Keratinocyte (primary cell): ENCODE measurements at regions not wholly inside any gene's neighbourhood (a gene's known extent, or its start where the extent isn't known, plus 50 kb on each side); places are given as distances from the start of the nearest gene placed in this dataset.
"Not testable (repeated sequence)": the region's sequence is repeated elsewhere in the genome, so short reads cannot be mapped to it uniquely, and the experiment has no call there.

Source experiments
- DNase-seq: peaks from one replicate; pipeline ENCODE4 v3.0.0-alpha.2; 2011; ENCODE audit warnings: low read depth, missing footprints, low spot score
- FAIRE-seq: peaks from 2 replicates; lab custom pipeline; 2011; peaks lifted over from hg19 to GRCh38; lab: Jason Lieb, UNC
- H2AFZ ChIP-seq: 2 replicates; pipeline ENCODE4 v1.6.0; 2012; ENCODE audit warnings: low read length, control low read depth, inconsistent platforms; ENCODE audit not compliant: control insufficient read depth
- H3K27ac ChIP-seq: 2 replicates; pipeline ENCODE4 v1.5.1; 2011; ENCODE audit warnings: low read length; ENCODE audit not compliant: control insufficient read depth, insufficient read depth
- H3K27me3 ChIP-seq: 3 replicates; pipeline ENCODE4 v1.6.0; 2011; ENCODE audit warnings: low read length; ENCODE audit not compliant: control insufficient read depth, insufficient read depth; ENCODE audit errors: extremely low read depth
- H3K36me3 ChIP-seq, 2 experiments: 2 replicates in 1 of 2; 3 replicates in 1 of 2; pipeline ENCODE4 v1.5.1; 2011; ENCODE audit warnings: low read length in 2 of 2, mild to moderate bottlenecking in 1 of 2; ENCODE audit not compliant: control insufficient read depth in 2 of 2, insufficient read depth in 2 of 2; ENCODE audit errors: extremely low read depth in 1 of 2
- H3K4me1 ChIP-seq: 3 replicates; pipeline ENCODE4 v1.5.1; 2011; ENCODE audit warnings: low read length; ENCODE audit not compliant: control insufficient read depth, insufficient read depth; ENCODE audit errors: extremely low read depth
- H3K4me2 ChIP-seq: 3 replicates; pipeline ENCODE4 v1.6.0; 2011; ENCODE audit warnings: low read depth, low read length; ENCODE audit not compliant: control insufficient read depth, insufficient read depth; ENCODE audit errors: extremely low read depth
- H3K4me3 ChIP-seq, 3 experiments: fragments of 200-600 bp in 1 of 3; sonication (generic) in 1 of 3; 2 replicates in 2 of 3; 3 replicates in 1 of 3; pipeline ENCODE4 v1.5.1; 2011 to 2016; ENCODE audit warnings: low read length in 3 of 3, mild to moderate bottlenecking in 3 of 3, control low read depth in 2 of 3, inconsistent platforms in 1 of 3, low read depth in 1 of 3, mixed read lengths in 1 of 3, mixed run types in 1 of 3, moderate library complexity in 1 of 3; ENCODE audit not compliant: control insufficient read depth in 2 of 3, insufficient read depth in 2 of 3; ENCODE audit errors: extremely low read depth in 1 of 3
- H3K79me2 ChIP-seq: 2 replicates; pipeline ENCODE4 v1.6.0; 2012; ENCODE audit warnings: low read length; ENCODE audit not compliant: control insufficient read depth, insufficient read depth
- H3K9ac ChIP-seq: 3 replicates; pipeline ENCODE4 v1.6.0; 2011; ENCODE audit warnings: low read length; ENCODE audit not compliant: control insufficient read depth, insufficient read depth; ENCODE audit errors: extremely low read depth
- H3K9me1 ChIP-seq: 3 replicates; pipeline ENCODE4 v1.6.0; 2011; ENCODE audit warnings: low read length; ENCODE audit not compliant: control insufficient read depth, insufficient read depth; ENCODE audit errors: extremely low read depth
- H3K9me3 ChIP-seq: 2 replicates; pipeline ENCODE4 v1.5.1; 2012; ENCODE audit warnings: low read depth, low read length; ENCODE audit not compliant: control insufficient read depth
- H4K20me1 ChIP-seq: 3 replicates; pipeline ENCODE4 v1.6.0; 2011; ENCODE audit warnings: low read length; ENCODE audit not compliant: control insufficient read depth, insufficient read depth; ENCODE audit errors: extremely low read depth
- CTCF ChIP-seq, 3 experiments: IDR thresholded peaks in 1 of 3; conservative IDR thresholded peaks in 1 of 3; optimal IDR thresholded peaks in 1 of 3; 2 replicates in 2 of 3; 3 replicates in 1 of 3; pipeline versions ENCODE3 to v1.5.1; 2011; ENCODE audit warnings: low read length in 3 of 3, mild to moderate bottlenecking in 3 of 3, moderate library complexity in 2 of 3, control low read depth in 1 of 3, inconsistent platforms in 1 of 3; ENCODE audit not compliant: insufficient read depth in 2 of 3; ENCODE audit errors: extremely low read depth in 1 of 3
- EZH2 ChIP-seq: IDR thresholded peaks from one replicate; pipeline ENCODE4 v1.6.1; 2012; ENCODE audit warnings: inconsistent platforms, mild to moderate bottlenecking, low read length, moderate library complexity
- dilution Hi-C: fragments of 300-500 bp; cut with MboI; formaldehyde crosslinking; loops from one replicate; pipeline ENCODE4 v1.7.0; 2020; ENCODE audit warnings: low sequenced_read_pairs; ENCODE audit not compliant: extremely low pct_ligation_motif_present

GRCh38 chr5:112514111-112514510, 95.0 kb upstream of the EPB41L4A start:
- H2AFZ ChIP-seq, result no peak overlapping the region
- no peak for FAIRE-seq

GRCh38 chr5:112520474-112520873, 101.4 kb upstream of the EPB41L4A start:
- H3K4me2 ChIP-seq, H4K20me1 ChIP-seq, FAIRE-seq, H3K36me3 ChIP-seq, H3K9ac ChIP-seq, H3K27ac ChIP-seq, DNase-seq, H3K27me3 ChIP-seq, H3K79me2 ChIP-seq, H3K9me3 ChIP-seq, H3K9me1 ChIP-seq, H3K4me1 ChIP-seq, H2AFZ ChIP-seq, dilution Hi-C loops, H3K4me3 ChIP-seq: not testable (repeated sequence)

More at GRCh38 chr5:112514111-112514510, 95.0 kb upstream of the EPB41L4A start:
- dilution Hi-C loops, result no loop called here
- TF ChIP-seq CTCF (optimal IDR thresholded peaks at IDR 0.05 in 1 of 3, IDR thresholded peaks at IDR 0.05 in 1 of 3, conservative IDR thresholded peaks at IDR 0.05 in 1 of 3; ENCODE audit: extremely low read depth in 1 of 3, insufficient read depth in 2 of 3, low read length in 3 of 3) (no peak), EZH2 (no peak)
- Histone ChIP-seq H3K9me1 (no peaks in the 10 kb centered on the region), H3K27ac (no peak overlapping the region), H3K4me1 (no peaks in the 10 kb centered on the region), H4K20me1 (no peaks in the 10 kb centered on the region), H3K4me3 (no peak overlapping the region), H3K9me3 (no peaks in the 10 kb centered on the region), H3K36me3 (no peaks in the 10 kb centered on the region), H3K9ac (no peak overlapping the region), H3K79me2 (no peaks in the 10 kb centered on the region), H3K27me3 (no peaks in the 10 kb centered on the region), H3K4me2 (no peak overlapping the region)
- no peak for DNase-seq

- H3K36me3 ChIP-seq, DNase-seq, dilution Hi-C loops, H2AFZ ChIP-seq, H3K4me2 ChIP-seq, H3K9me3 ChIP-seq, H3K4me3 ChIP-seq, H3K4me1 ChIP-seq, FAIRE-seq, H3K27me3 ChIP-seq, H3K79me2 ChIP-seq, H4K20me1 ChIP-seq, H3K9me1 ChIP-seq, H3K9ac ChIP-seq, H3K27ac ChIP-seq: not testable (repeated sequence)
Observed at GRCh38 chr5:112522891-112523673, 104.0 kb upstream of the EPB41L4A start.

- H3K4me2 ChIP-seq, H3K79me2 ChIP-seq, H2AFZ ChIP-seq, H3K9me1 ChIP-seq, H3K4me1 ChIP-seq, H3K27me3 ChIP-seq, FAIRE-seq, H3K36me3 ChIP-seq, H3K4me3 ChIP-seq, H3K9ac ChIP-seq, H4K20me1 ChIP-seq, H3K9me3 ChIP-seq, dilution Hi-C loops, DNase-seq, H3K27ac ChIP-seq: not testable (repeated sequence)
Observed at GRCh38 chr5:112523674-112524263, 104.7 kb upstream of the EPB41L4A start.
